Lower lobe of right lung (tissue), 2 donors: ENCODE measurements at regions not wholly inside any gene's neighbourhood (a gene's known extent, or its start where the extent isn't known, plus 50 kb on each side); places are given as distances from the start of the nearest gene placed in this dataset.

Source experiments
- ATAC-seq, 2 donors: fragments of 200-7000 bp; cut with Tn5 transposase; one replicate each; pipeline ENCODE4 v1.9.1; 2020 to 2022; ENCODE audit warnings: mild to moderate bottlenecking in 2 of 2, moderate library complexity in 2 of 2
- DNase-seq: peaks from one replicate; pipeline ENCODE4 v3.0.0-alpha.2; 2020
- H3K27ac ChIP-seq: fragments of 200-600 bp; one replicate; pipeline ENCODE4 v1.8.0; 2022
- H3K27me3 ChIP-seq: fragments of 200-600 bp; one replicate; pipeline ENCODE4 v1.8.0; 2022; ENCODE audit warnings: low read depth
- H3K36me3 ChIP-seq: fragments of 200-600 bp; one replicate; pipeline ENCODE4 v1.8.0; 2022; ENCODE audit warnings: mild to moderate bottlenecking
- H3K4me1 ChIP-seq: fragments of 200-600 bp; one replicate; pipeline ENCODE4 v1.8.0; 2022
- H3K4me3 ChIP-seq: fragments of 200-600 bp; one replicate; pipeline ENCODE4 v1.8.0; 2022; ENCODE audit warnings: mild to moderate bottlenecking
- H3K9me3 ChIP-seq: fragments of 200-600 bp; one replicate; pipeline ENCODE4 v1.8.0; 2022
- intact Hi-C: fragments of 100-400 bp; cut with DNase I; formaldehyde crosslinking; loops from one replicate; pipeline ENCODE4 v1.11.0; 2022
- TF ChIP-seq, protein P1 (sequence below): fragments of 200-600 bp; IDR thresholded peaks from one replicate; pipeline ENCODE4 v1.8.0; 2022; ENCODE audit warnings: antibody characterized with exemption, mild to moderate bottlenecking
- donor health status: DM: no; HTN: yes; CAD: no; lungs with severe emphysema.

DNA sequence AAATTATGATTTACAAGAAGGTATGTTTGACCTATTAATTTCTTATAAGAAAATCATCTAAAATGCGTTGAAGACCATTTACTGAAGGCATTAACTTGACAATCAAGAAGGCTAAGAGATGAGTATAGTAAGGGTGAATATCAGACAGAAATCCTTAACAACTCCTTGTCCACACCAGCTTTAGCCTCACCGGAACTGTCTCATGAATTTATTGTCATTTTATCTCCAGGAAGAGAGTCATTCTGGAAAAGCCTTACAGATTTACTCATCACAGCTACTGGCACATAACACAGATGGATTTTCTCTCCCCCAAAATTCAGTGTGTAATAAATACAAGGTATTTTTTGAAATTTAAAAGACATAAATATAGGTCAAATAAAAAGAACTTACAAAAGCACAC, 129.4 kb upstream of the LSM8 start:
- Histone ChIP-seq H3K4me3 (no peak overlapping the region), H3K36me3 (no peaks in the 10 kb centered on the region), H3K9me3 (no peaks in the 10 kb centered on the region), H3K4me1 (no peaks in the 10 kb centered on the region), H3K27me3 (no peaks in the 10 kb centered on the region), H3K27ac (no peak overlapping the region)
- no peak for ATAC-seq
- intact Hi-C loops, result no loop called here
- TF ChIP-seq, protein P1, sequence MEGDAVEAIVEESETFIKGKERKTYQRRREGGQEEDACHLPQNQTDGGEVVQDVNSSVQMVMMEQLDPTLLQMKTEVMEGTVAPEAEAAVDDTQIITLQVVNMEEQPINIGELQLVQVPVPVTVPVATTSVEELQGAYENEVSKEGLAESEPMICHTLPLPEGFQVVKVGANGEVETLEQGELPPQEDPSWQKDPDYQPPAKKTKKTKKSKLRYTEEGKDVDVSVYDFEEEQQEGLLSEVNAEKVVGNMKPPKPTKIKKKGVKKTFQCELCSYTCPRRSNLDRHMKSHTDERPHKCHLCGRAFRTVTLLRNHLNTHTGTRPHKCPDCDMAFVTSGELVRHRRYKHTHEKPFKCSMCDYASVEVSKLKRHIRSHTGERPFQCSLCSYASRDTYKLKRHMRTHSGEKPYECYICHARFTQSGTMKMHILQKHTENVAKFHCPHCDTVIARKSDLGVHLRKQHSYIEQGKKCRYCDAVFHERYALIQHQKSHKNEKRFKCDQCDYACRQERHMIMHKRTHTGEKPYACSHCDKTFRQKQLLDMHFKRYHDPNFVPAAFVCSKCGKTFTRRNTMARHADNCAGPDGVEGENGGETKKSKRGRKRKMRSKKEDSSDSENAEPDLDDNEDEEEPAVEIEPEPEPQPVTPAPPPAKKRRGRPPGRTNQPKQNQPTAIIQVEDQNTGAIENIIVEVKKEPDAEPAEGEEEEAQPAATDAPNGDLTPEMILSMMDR, result no peak
- DNase-seq, result no peak

DNA sequence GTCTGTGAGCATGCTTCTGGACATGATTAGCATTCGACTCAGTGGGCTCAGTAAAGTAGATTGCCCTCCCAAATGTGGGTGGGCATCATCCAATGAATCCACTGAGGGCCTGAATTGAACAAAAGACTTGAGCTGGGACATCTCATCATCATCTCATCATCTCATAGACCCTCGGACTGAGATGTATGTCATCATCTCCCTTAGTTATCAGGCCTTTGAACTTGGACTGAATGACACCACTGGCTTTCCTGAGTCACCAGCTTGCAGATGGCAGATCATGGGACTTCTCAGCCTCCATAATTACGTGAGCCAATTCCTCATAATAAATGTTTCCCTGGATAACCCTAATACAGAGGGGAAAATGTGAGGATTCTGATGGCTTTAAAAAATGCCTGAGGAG, 128.3 kb upstream of the LSM8 start:
- TF ChIP-seq, protein P1, result no peak
- no peak overlapping the region for H3K4me3 ChIP-seq
- H3K27me3 ChIP-seq, result no peaks in the 10 kb centered on the region
- H3K27ac ChIP-seq, result no peak overlapping the region
- DNase-seq, result no peak
- no peaks in the 10 kb centered on the region for H3K9me3 ChIP-seq
- no peaks in the 10 kb centered on the region for H3K36me3 ChIP-seq
- ATAC-seq, result no peak
- intact Hi-C loops, result no loop called here
- H3K4me1 ChIP-seq, result no peaks in the 10 kb centered on the region

DNA sequence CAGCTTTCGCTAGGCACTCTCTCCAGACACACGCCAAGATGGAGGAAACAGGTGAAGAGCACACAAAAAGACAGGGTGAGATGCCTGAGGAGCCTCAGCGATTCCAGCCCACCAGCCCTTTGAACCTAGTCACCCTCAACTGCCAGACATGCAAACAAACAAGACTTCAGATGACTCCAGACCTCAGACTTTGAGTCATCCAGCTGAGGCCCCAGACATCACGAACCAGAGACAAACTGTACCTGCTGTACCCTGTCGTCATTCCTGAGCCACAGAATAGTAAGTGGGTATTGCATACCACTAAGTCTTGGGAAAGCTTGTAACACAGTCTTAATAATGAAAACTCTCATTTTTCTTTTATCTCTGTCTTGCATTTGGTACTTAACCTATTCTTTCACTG, 126.6 kb upstream of the LSM8 start:
- Histone ChIP-seq H3K4me1 (no peaks in the 10 kb centered on the region), H3K27ac (no peak overlapping the region), H3K9me3 (no peaks in the 10 kb centered on the region), H3K36me3 (no peaks in the 10 kb centered on the region), H3K4me3 (no peak overlapping the region), H3K27me3 (no peaks in the 10 kb centered on the region)
- intact Hi-C loops, result no loop called here
- TF ChIP-seq, protein P1, result no peak
- ATAC-seq (no peak), DNase-seq (no peak)

DNA sequence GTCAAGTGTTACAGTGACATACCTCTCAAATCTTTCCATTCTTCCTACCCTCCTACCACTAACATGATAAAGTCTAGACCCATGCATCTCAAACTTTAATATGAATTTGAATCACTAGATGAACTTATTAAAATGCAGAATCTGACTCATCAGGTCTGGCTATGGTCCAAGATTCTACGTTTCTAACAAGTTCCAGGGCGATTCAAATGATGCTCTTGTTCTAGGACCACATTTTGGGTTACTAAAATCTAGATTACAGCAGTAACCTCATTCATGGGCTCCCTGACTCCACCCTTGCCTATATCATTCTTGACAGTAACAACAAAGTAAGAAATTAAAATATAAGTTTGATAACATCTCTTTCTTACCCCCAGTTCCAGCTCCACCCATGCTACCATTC, 124.8 kb upstream of the LSM8 start:
- ATAC-seq, result no peak
- H3K4me3 ChIP-seq, result no peak overlapping the region
- no peaks in the 10 kb centered on the region for H3K9me3 ChIP-seq
- intact Hi-C loops, result no loop called here
- no peak for DNase-seq
- no peaks in the 10 kb centered on the region for H3K36me3 ChIP-seq
- H3K27me3 ChIP-seq, result no peaks in the 10 kb centered on the region
- no peaks in the 10 kb centered on the region for H3K4me1 ChIP-seq
- H3K27ac ChIP-seq, result no peak overlapping the region
- TF ChIP-seq, protein P1, result no peak

DNA sequence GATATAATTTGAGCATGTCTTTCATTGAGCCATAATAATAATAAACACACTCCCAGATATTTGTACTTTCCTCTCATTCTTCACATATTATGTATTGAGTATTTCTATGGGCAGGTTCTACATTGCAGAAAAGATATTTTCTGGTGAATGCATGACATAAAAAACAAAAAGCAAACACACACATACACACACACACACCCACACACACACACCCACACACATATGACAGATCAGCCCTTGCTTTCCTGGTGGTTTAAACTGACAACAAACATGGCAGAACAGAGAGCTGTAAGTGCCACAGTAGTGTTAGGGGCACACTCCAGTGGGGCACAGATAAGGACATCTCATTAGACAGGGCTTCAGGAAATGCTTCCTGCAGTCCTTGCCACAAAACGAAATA, 123.3 kb upstream of the LSM8 start:
- Histone ChIP-seq H3K27ac (no peak overlapping the region), H3K36me3 (no peaks in the 10 kb centered on the region), H3K27me3 (no peaks in the 10 kb centered on the region), H3K4me1 (no peaks in the 10 kb centered on the region), H3K9me3 (no peaks in the 10 kb centered on the region), H3K4me3 (no peak overlapping the region)
- TF ChIP-seq, protein P1, result no peak
- DNase-seq (no peak), ATAC-seq (no peak)
- intact Hi-C loops, result no loop called here

DNA sequence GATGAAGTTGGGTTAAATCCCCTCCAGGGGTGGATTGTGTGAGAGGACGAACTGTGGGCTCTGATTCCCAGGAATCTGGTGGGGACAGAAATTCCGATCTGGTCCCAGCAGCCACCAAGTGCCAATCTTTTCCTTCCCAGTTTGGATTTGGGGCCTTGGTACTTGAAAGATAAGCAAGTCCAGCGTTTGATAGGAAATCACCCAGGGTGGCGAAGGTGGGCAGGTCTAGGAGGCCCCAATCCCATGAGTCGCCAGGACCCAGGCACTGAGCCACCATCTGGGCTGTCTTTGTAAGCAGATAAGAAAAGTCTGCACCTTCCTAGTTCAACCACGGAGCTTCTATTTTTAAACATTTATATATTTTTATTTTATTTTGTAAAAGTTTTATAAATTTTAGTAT, 122.6 kb upstream of the LSM8 start:
- H3K4me1 ChIP-seq, result no peaks in the 10 kb centered on the region
- H3K36me3 ChIP-seq, result no peaks in the 10 kb centered on the region
- H3K4me3 ChIP-seq, result no peak overlapping the region
- H3K27me3 ChIP-seq, result no peaks in the 10 kb centered on the region
- TF ChIP-seq, protein P1, result no peak
- intact Hi-C loops, result no loop called here
- ATAC-seq, result no peak
- no peak overlapping the region for H3K27ac ChIP-seq
- no peaks in the 10 kb centered on the region for H3K9me3 ChIP-seq
- DNase-seq, result no peak
